SJSA1 (cell line): ENCODE measurements at regions not wholly inside any gene's neighbourhood (a gene's known extent, or its start where the extent isn't known, plus 50 kb on each side); places are given as distances from the start of the nearest gene placed in this dataset.

Experiments
- DNase-seq, 2 experiments: peaks; one replicate each; pipeline ENCODE4 v3.0.0-alpha.2; 2015 to 2020; ENCODE audit warnings: low spot score in 2 of 2, low read depth in 1 of 2
- H3K27ac ChIP-seq: fragments of 250-450 bp; sonication (Bioruptor Pico); 2 replicates; pipeline ENCODE4 v1.5.1; 2020; ENCODE audit warnings: mild to moderate bottlenecking, moderate library complexity
- H3K27me3 ChIP-seq: fragments of 250-450 bp; sonication (Bioruptor Pico); replicated peaks from 2 replicates; pipeline ENCODE4 v1.5.1; 2020; ENCODE audit warnings: mild to moderate bottlenecking, moderate library complexity
- H3K36me3 ChIP-seq: fragments of 250-450 bp; sonication (Bioruptor Pico); 2 replicates; pipeline ENCODE4 v1.5.1; 2020; ENCODE audit warnings: mild to moderate bottlenecking
- H3K4me1 ChIP-seq: fragments of 250-450 bp; sonication (Bioruptor Pico); replicated peaks from 2 replicates; pipeline ENCODE4 v1.6.1; 2021; ENCODE audit warnings: mild to moderate bottlenecking
- H3K4me3 ChIP-seq: fragments of 250-450 bp; sonication (Bioruptor Pico); 2 replicates; pipeline ENCODE4 v1.5.1; 2020; ENCODE audit warnings: mild to moderate bottlenecking
- H3K9me3 ChIP-seq: fragments of 250-450 bp; sonication (Bioruptor Pico); replicated peaks from 2 replicates; pipeline ENCODE4 v1.5.1; 2020; ENCODE audit warnings: mild to moderate bottlenecking

DNA sequence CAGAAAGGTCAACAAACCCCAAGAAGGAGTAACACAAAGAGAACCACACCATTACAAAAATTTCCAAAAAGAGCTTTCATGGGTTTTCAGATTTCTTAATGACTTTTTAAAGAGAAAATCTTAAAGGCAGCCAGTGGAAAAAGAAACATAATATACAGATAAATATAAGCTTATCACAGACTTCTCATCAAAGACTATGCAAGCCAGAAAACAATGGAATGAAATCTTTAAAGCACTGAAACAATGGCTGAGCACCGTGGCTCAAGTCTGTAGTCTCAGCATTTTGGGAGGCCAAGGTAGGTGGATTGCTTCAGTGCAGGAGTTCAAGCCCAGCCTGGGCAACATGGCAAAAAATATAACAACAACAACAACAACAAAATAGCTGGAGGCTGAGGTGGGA lies 237.4 kb downstream of the CYP26B1 start:
- no peak overlapping the region for H3K4me3 ChIP-seq
- no peaks in the 10 kb centered on the region for H3K36me3 ChIP-seq
- peaks cover 3% of the 10 kb centered on the region; the same call in 1 of the 2 replicates for H3K9me3 ChIP-seq
- no peaks in the 10 kb centered on the region for H3K4me1 ChIP-seq
- no peak overlapping the region for H3K27ac ChIP-seq
- DNase-seq: no peak
- H3K27me3 ChIP-seq: no peaks in the 10 kb centered on the region

DNA sequence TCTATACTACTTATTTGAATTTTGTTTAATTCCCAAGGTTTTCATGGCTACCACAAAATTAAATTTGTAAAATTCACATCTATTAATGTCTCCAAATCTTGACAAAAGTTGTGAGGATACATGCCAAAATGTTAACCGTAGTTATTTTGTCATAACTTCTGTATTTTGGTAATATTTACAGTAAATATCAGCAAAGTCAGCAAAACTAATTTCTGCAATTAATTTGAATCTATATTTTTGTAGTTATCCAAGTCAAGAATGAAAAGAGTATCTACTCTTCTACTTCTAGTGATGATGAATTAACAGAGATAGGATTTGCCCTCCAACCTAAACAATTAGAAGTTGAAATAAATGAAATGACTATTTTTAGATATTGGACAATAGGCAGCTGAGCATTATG lies 238.9 kb downstream of the CYP26B1 start:
- H3K27ac ChIP-seq: no peak overlapping the region

DNA sequence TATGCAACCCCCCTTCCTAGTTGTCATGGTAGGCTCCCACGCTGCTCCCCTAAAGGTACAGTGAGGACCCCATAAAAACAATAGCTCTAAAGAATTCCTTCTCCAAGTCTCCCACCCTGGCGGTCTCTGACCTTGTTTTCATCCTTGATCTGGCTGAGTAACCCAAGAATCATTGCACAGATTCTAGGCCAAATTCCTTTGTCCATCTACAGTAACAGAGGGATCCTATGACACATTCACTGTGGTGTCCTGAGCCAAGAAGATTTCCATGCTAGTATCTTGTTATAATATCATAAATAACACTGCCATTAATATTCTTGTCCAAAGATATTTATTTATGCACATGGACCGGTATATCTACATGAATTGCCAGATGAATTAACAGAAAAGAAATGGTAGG lies 240.2 kb downstream of the CYP26B1 start:
- H3K27me3 ChIP-seq: no peaks in the 10 kb centered on the region
- H3K36me3 ChIP-seq: no peaks in the 10 kb centered on the region
- H3K4me1 ChIP-seq: no peaks in the 10 kb centered on the region
- H3K4me3 ChIP-seq: no peak overlapping the region
- H3K27ac ChIP-seq: no peak overlapping the region
- no peak for DNase-seq
- peaks cover 3% of the 10 kb centered on the region; the same call in 1 of the 2 replicates for H3K9me3 ChIP-seq

More for the DNA sequence above, 238.9 kb downstream of the CYP26B1 start:
- peaks cover 3% of the 10 kb centered on the region; the same call in 1 of the 2 replicates for H3K9me3 ChIP-seq
- no peaks in the 10 kb centered on the region for H3K27me3 ChIP-seq
- H3K4me3 ChIP-seq: no peak overlapping the region
- no peaks in the 10 kb centered on the region for H3K4me1 ChIP-seq
- H3K36me3 ChIP-seq: no peaks in the 10 kb centered on the region
- DNase-seq: no peak

DNA sequence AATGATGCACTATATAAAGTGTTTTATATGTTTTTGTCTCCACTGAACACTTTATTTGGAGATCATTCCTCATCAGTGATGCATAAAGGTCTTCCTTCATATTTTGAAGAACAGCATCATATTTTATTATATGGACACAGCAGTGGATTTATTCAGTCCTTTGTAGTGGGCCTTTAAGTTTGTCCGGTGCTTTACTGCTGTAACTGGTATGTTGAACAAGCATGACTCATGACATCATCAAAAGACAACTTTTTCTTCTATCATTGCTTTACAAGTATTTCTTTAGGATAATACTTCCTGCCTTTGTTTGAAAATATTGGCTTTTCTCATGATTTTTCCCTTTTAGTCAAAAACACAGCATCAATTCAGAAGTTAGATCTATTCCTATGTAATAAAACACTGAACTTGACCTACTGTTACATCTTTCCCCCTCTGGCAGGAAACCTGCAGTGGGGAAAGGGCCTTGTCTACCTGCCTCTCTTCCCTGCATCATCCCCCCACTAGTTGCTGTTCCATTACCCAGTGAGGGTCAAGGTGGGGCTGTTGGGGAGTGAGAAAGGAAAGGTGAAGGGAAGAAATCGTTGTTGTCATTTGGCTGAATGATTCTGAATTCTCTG lies 241.2 kb downstream of the CYP26B1 start:
- no peak for DNase-seq
- no peak overlapping the region for H3K27ac ChIP-seq
- H3K4me3 ChIP-seq: no peak overlapping the region
- no peaks in the 10 kb centered on the region for H3K36me3 ChIP-seq
- H3K9me3 ChIP-seq: peaks cover 4% of the 10 kb centered on the region; the same call in 1 of the 2 replicates
- no peaks in the 10 kb centered on the region for H3K4me1 ChIP-seq
- H3K27me3 ChIP-seq: no peaks in the 10 kb centered on the region

GRCh38 chr2:71905205-71905604 lies 242.5 kb downstream of the CYP26B1 start:
- H3K27ac ChIP-seq: no peak overlapping the region
- peaks cover 6% of the 10 kb centered on the region; the same call in 1 of the 2 replicates for H3K9me3 ChIP-seq
- H3K4me3 ChIP-seq: no peak overlapping the region
- H3K27me3 ChIP-seq: no peaks in the 10 kb centered on the region
- DNase-seq: no peak
- no peaks in the 10 kb centered on the region for H3K36me3 ChIP-seq
- H3K4me1 ChIP-seq: no peaks in the 10 kb centered on the region

DNA sequence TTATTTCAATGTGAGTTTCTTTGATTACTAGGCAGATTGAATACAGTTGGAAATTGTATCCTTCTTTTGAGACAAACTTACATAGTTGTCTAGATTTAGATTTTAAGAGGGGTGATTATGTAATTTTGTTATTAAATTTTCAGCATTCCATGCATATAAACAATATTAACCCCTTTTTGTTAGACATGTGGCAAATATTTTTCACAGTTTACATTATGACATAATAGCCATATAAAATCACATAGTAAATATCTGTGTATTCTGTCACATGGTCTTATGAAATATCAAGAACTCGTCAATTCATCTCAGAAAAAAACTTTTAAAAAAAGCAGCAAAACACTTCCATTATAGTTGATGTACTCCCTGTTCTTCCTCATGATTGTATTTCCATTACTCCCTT lies 243.8 kb downstream of the CYP26B1 start:
- Histone ChIP-seq H3K4me3 (no peak overlapping the region), H3K36me3 (no peaks in the 10 kb centered on the region), H3K27ac (no peak overlapping the region), H3K4me1 (no peaks in the 10 kb centered on the region), H3K27me3 (no peaks in the 10 kb centered on the region), H3K9me3 (peaks cover 3% of the 10 kb centered on the region; the same call in 1 of the 2 replicates)
- DNase-seq: no peak

- Histone ChIP-seq H3K36me3 (no peaks in the 10 kb centered on the region), H3K4me1 (no peaks in the 10 kb centered on the region), H3K27ac (no peak overlapping the region), H3K27me3 (no peaks in the 10 kb centered on the region), H3K9me3 (peaks cover 3% of the 10 kb centered on the region; the same call in 1 of the 2 replicates), H3K4me3 (no peak overlapping the region)
- no peak for DNase-seq
Observed at GRCh38 chr2:71901466-71901865, 246.2 kb downstream of the CYP26B1 start.

DNA sequence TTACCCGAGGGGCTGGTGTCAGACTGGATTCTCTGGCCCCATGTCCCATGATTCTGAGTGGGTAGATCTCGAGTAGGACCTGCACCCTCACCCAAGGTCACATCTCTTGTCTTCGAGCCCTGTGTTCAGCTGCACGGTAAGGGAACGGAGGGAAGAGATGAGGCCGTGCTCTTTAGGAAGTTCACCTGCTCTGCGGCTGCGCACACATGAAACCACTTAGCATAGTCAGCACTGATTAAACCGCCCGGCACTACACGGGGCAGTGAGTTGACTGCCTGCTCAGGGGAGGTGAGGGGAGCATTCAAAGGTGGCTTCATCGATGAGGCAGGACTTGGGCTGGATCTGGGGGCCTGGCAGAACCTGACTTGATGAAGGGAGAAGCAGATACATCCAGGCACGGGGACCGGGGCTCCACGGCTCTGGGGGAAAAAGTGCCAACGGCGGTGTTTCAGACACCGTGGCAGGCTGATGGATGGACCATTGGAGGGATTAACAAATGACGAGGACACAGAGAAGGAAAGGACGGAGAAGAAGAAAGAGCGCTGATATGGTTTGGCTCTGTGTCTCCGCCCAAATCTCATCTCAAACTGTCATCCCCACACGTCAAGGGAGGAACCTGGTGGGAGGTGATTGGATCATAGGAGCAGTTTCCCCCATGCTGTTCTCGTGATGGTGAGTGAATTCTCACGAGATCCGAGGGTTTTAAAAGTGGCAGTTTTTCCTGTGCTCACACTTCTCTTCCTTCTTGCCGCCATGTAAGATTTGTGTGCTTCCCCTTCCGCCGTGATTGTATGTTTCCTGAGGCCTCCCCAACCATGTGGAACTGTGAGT lies 248.6 kb downstream of the CYP26B1 start:
- H3K27ac ChIP-seq: no peak overlapping the region
- DNase-seq: no peak
- no peak overlapping the region for H3K4me3 ChIP-seq
- H3K4me1 ChIP-seq: no peaks in the 10 kb centered on the region
- H3K9me3 ChIP-seq: peaks cover 3% of the 10 kb centered on the region; the same call in 1 of the 2 replicates
- no peaks in the 10 kb centered on the region for H3K27me3 ChIP-seq
- H3K36me3 ChIP-seq: no peaks in the 10 kb centered on the region

DNA sequence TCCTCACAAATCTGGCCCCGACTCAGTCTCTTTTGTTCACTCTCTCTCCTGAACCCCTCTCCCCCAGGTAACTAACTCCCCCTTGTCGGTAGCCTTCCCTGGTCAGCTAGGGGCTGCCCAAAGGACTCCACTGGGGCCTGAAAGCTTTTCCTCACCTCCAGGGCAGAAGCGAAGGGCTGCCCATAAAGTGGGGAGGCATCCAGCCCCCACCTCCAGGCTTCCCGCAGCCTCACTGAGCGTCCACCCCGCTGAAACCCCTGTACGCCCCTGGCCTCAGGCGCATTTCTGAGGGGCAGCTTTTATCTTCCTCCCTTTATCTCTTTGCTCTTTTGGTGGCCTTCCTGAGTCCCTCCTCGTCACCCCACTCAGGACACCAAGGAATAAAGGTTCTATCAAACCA lies 249.3 kb downstream of the CYP26B1 start:
- Histone ChIP-seq H3K27me3 (no peaks in the 10 kb centered on the region), H3K4me1 (no peaks in the 10 kb centered on the region), H3K4me3 (no peak overlapping the region), H3K27ac (no peak overlapping the region), H3K9me3 (peaks cover 3% of the 10 kb centered on the region; the same call in 1 of the 2 replicates), H3K36me3 (no peaks in the 10 kb centered on the region)
- DNase-seq: no peak

DNA sequence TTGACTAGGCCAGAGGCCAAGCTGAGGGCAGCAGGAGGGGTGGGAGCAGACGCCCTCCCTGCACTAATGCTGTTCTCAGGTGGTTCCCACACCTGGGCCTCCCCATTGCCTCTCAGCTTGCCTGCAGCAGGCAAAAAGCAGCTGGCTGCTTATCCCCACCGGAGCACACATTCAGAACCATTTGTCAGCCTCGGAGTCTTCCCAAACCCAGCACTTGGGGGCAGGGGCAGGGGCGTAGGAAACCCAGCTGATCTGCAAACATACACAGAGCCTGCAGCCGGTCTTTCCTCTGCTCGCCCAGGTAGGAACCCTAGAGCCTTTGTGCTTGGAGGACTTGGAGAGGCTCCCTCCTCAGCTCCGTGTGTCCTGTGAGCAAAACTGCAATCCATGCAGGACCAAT lies 249.8 kb downstream of the CYP26B1 start:
- Histone ChIP-seq H3K36me3 (no peaks in the 10 kb centered on the region), H3K9me3 (peaks cover 3% of the 10 kb centered on the region; the same call in 1 of the 2 replicates), H3K4me3 (no peak overlapping the region), H3K27ac (no peak overlapping the region), H3K27me3 (no peaks in the 10 kb centered on the region), H3K4me1 (no peaks in the 10 kb centered on the region)
- no peak for DNase-seq

- Histone ChIP-seq H3K27ac (no peak overlapping the region), H3K4me1 (no peaks in the 10 kb centered on the region), H3K4me3 (no peak overlapping the region), H3K9me3 (peaks cover 3% of the 10 kb centered on the region; the same call in 1 of the 2 replicates), H3K27me3 (no peaks in the 10 kb centered on the region), H3K36me3 (no peaks in the 10 kb centered on the region)
- no peak for DNase-seq
Observed at GRCh38 chr2:71897137-71897480, 250.6 kb downstream of the CYP26B1 start.

- H3K27me3 ChIP-seq: no peaks in the 10 kb centered on the region
- H3K4me3 ChIP-seq: no peak overlapping the region
- H3K36me3 ChIP-seq: no peaks in the 10 kb centered on the region
- no peak for DNase-seq
- no peak overlapping the region for H3K27ac ChIP-seq
- H3K9me3 ChIP-seq: peaks cover 2% of the 10 kb centered on the region; the same call in 1 of the 2 replicates
- no peaks in the 10 kb centered on the region for H3K4me1 ChIP-seq
Observed at GRCh38 chr2:71896385-71897136, 251.1 kb downstream of the CYP26B1 start.

DNA sequence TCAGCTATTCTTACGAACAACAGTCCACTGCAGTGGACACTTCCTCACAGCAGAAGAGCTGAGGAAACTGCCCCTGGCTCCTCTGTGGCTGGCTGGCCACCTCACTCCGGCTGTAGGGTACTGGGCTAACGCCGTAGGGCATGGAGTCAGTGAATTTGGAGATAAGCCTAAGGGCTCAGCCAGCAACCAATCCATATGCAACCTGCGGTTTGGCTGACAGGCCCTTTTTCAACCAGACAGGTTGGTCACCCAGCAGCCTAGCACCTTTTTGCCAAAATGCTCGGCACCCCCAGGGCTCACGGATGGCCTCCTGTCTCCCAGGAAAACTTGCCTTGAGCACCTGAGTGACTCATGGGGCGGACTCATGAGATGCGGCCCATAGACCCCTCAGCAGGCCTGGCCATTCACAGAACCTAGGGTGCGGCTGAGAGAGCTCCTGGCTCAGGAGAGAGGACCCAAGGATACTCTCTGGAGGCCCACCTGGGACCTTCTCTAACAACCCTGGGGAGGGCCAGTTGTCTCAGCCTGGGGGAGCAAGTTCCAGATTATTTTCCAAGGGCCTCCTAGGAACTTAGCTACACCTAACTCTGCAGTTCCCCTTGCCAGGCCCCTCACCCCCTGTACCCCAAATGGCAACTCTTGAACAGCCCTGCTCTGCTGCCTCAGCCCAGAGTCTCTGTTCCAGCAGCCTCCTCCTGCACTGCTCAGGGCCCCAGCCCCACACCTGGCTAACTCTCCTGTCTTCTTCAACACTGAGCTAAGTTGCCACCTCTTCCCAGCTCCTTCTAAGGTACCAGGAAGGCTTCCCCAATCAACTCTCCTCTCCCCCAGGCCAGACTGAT lies 252.1 kb downstream of the CYP26B1 start:
- H3K27me3 ChIP-seq: no peaks in the 10 kb centered on the region

More for the DNA sequence above, 252.1 kb downstream of the CYP26B1 start:
- Histone ChIP-seq H3K36me3 (no peaks in the 10 kb centered on the region), H3K27ac (no peak overlapping the region), H3K4me3 (no peak overlapping the region), H3K4me1 (no peaks in the 10 kb centered on the region), H3K9me3 (no peaks in the 10 kb centered on the region)
- no peak for DNase-seq
